HUES48 (cell line): ENCODE measurements at regions not wholly inside any gene's neighbourhood (a gene's known extent, or its start where the extent isn't known, plus 50 kb on each side); places are given as distances from the start of the nearest gene placed in this dataset.

Experiments
- H3K27ac ChIP-seq: one replicate; pipeline ENCODE4 v1.7.0; 2013; ENCODE audit warnings: low read depth, low read length, inconsistent platforms
- H3K27me3 ChIP-seq: 2 replicates; pipeline ENCODE4 v1.6.1; 2013; ENCODE audit warnings: mild to moderate bottlenecking, low read length; ENCODE audit not compliant: control insufficient read depth, insufficient read depth
- H3K36me3 ChIP-seq: 2 replicates; pipeline ENCODE4 v1.6.1; 2013; ENCODE audit warnings: low read length; ENCODE audit not compliant: control insufficient read depth, insufficient read depth
- H3K4me1 ChIP-seq: 2 replicates; pipeline ENCODE4 v1.6.1; 2013; ENCODE audit warnings: mild to moderate bottlenecking, low read length; ENCODE audit not compliant: control insufficient read depth, insufficient read depth
- H3K4me3 ChIP-seq: 2 replicates; pipeline ENCODE4 v1.5.1; 2013; ENCODE audit warnings: mild to moderate bottlenecking, low read depth, low read length
- H3K9ac ChIP-seq: 2 replicates; pipeline ENCODE4 v1.6.1; 2013; ENCODE audit warnings: mild to moderate bottlenecking, low read depth, low read length, moderate library complexity
- H3K9me3 ChIP-seq: 2 replicates; pipeline ENCODE4 v1.6.1; 2013; ENCODE audit warnings: low read length; ENCODE audit not compliant: control insufficient read depth, insufficient read depth

DNA sequence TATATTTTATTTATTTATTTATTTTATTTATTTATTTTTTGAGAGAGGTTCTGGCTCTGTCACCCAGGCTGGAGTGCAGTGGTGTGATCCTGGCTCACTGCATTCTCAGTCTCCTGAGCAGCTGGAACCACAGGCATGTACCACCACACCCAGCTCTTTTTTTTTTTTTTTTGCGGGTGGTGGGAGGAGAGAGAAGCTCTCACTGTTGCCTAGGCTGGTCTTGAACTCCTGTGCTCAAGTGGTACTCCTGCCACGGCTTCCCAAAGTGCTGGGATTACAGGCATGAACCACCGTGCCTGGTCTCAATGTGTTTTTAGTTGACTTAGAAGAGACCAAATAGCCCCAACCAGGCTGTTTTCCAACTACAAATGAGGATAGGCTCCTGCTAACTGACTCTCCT lies 80.7 kb downstream of the PDCL3 start:
- Histone ChIP-seq H3K9ac (no peak overlapping the region), H3K4me1 (peaks cover 15% of the 10 kb centered on the region), H3K27me3 (no peaks in the 10 kb centered on the region), H3K9me3 (no peaks in the 10 kb centered on the region), H3K36me3 (no peaks in the 10 kb centered on the region), H3K4me3 (no peak overlapping the region), H3K27ac (no peak overlapping the region)

DNA sequence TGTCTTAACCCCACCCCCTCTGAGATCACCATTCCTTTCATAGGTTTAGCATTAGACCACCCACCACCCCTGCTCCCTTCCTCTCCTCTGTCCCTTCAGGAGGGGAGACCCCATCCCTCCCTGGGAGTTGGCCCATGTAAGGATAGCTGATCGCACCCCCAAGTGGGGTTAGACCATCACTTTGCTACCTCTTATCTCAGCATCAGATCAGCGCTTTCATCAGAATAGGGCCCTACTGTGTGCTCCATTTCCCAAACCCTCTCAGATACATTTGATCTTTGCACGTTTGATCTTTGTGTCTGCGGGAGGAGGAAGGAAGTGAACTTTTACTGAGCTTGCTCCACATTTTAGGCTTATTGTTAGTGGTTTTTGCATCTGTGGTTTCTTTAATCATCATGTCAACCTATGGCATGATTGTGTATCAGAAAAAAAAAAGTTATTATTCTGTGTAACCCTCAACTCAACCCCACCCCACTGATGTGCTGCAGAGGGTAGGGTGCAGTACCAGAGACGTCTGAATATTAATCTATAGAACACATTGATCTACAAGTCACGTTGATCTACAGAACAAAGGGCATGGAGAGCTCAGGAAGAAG lies 81.2 kb downstream of the PDCL3 start:
- peaks cover 15% of the 10 kb centered on the region for H3K4me1 ChIP-seq
- no peak overlapping the region for H3K4me3 ChIP-seq
- H3K9me3 ChIP-seq, result no peaks in the 10 kb centered on the region
- no peak overlapping the region for H3K9ac ChIP-seq
- H3K27ac ChIP-seq, result no peak overlapping the region
- no peaks in the 10 kb centered on the region for H3K36me3 ChIP-seq
- H3K27me3 ChIP-seq, result no peaks in the 10 kb centered on the region

DNA sequence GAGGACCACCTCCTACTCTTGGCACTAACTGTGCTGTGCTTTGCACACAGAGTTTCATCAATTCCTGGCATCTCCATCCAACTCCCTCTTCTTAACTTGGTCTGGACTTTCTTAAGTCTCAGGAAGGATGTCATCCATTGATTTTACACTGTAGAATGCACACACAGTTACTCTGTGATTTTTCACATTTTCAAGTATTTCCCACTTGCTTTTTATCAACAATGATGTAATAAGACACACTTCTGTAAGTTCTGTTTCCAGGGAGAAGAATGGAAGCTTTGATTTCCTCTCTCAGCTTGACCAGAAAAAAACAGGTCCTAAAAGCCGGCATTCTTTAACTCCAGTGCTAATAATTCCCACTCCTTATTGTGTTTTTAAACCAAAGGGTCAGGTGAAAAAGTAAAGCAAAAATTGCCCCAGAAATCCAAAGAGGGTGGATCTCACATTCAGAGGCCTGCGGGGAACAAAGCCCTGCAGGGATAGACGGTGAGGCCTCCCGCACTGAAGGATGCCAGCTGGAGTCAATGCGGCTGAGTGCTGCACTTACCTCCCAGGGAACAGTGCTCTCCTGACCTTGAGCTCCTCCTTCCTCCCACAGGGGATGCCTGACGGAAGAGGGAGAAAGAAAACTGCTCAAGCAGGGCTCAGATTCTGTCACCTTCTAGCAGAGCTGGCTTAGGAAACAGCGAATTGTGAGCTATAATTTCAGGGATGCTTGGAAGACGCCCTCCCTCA lies 83.1 kb downstream of the PDCL3 start:
- Histone ChIP-seq H3K9ac (no peak overlapping the region), H3K27me3 (no peaks in the 10 kb centered on the region), H3K4me3 (no peak overlapping the region), H3K27ac (no peak overlapping the region), H3K9me3 (no peaks in the 10 kb centered on the region), H3K36me3 (no peaks in the 10 kb centered on the region), H3K4me1 (peaks cover 2% of the 10 kb centered on the region; the same call in 1 of the 2 replicates)

DNA sequence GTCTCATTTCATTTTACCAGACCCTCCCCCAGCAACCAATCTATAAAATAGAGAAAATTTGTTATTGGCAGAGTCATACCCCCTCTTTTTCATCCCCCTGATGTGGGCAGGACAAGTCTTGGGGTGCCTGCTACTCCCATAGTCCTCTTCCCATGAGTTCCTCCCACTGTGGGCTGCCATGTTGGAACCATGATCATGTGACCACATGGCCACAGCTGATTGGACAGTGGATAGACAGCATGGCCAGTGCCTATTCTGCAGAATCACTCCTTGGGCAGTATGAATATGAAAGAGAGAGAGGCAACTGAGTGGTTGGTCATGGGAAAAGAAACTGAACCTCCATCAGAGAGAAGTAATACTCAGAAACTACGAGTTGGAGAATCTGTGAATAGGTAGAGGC lies 84.9 kb downstream of the PDCL3 start:
- no peaks in the 10 kb centered on the region for H3K36me3 ChIP-seq
- no peak overlapping the region for H3K4me3 ChIP-seq

DNA sequence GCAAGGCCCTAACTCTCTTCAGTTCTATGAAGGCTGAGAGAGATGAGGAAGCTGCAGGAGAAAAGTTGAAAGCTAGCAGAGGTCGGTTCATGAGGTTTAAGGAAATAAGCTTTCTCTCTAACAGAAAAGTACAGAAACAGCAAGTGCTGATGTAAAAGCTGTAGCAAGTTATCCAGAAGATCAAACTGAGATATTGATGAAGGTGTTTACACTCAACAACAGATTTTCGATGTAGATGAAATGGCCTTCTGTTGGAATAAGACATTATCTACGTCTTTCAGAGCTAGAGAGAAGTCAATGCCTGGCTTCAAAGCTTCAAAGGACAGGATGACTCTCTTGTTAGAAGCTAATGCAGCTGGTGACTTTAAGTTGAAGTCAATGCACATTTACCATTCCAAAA lies 87.4 kb downstream of the PDCL3 start:
- no peak overlapping the region for H3K27ac ChIP-seq

More for the DNA sequence above, 84.9 kb downstream of the PDCL3 start:
- no peaks in the 10 kb centered on the region for H3K9me3 ChIP-seq
- H3K27me3 ChIP-seq, result no peaks in the 10 kb centered on the region
- peaks cover 2% of the 10 kb centered on the region; the same call in 1 of the 2 replicates for H3K4me1 ChIP-seq
- H3K27ac ChIP-seq, result no peak overlapping the region
- no peak overlapping the region for H3K9ac ChIP-seq

DNA sequence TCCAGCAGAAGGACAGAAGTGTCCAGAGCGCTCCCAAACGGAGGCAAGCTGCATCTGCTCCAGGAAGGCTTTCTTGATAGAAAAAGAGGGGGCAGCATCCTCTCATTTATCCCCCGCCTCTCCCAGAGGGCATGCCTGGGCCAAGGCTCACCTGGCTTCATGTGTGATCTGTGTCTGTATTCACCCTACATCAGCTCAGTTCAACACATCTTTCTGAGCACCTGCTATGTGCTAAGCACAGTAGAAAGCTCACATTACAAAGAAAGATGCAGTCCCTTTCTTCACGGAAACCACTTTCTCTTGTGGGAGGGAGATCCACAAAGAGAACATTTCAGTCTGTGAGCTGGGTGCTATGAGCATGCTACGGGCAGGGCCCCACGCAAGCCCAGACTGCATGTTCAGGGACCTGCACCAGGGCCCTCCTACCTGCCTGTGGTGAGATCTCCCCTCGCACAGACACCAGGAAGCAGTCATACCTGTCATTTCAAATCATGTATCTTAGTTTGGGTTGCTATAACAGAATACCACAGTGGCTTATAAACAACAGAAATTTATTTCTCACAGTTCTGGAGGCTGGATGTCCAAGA lies 90.7 kb downstream of the PDCL3 start:
- Histone ChIP-seq H3K27ac (no peak overlapping the region), H3K9ac (no peak overlapping the region), H3K27me3 (no peaks in the 10 kb centered on the region), H3K4me3 (no peak overlapping the region), H3K9me3 (no peaks in the 10 kb centered on the region), H3K36me3 (no peaks in the 10 kb centered on the region), H3K4me1 (no peaks in the 10 kb centered on the region)

More for the DNA sequence above, 87.4 kb downstream of the PDCL3 start:
- Histone ChIP-seq H3K36me3 (no peaks in the 10 kb centered on the region), H3K27me3 (no peaks in the 10 kb centered on the region), H3K9ac (no peak overlapping the region), H3K9me3 (no peaks in the 10 kb centered on the region), H3K4me3 (no peak overlapping the region), H3K4me1 (no peaks in the 10 kb centered on the region)

DNA sequence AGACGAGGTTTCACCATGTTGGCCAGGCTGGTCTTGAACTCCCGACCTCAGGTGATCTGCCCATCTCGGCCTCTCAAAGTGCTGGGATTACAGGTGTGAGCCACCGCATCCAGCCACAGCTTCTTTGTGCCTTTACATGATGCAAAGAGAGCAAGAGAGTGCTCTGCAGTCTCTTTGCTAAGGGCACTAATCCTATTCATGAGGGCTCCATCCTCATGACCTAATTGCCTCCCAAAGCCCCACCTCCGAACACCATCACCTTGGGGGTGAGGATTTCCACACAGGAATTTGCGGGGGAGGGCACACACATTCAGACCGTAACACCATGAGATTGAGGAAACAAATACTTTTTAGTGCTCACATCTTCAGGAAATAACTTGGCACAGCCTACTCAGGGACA lies 91.8 kb downstream of the PDCL3 start:
- H3K9me3 ChIP-seq, result no peaks in the 10 kb centered on the region
- H3K4me1 ChIP-seq, result no peaks in the 10 kb centered on the region
- no peak overlapping the region for H3K4me3 ChIP-seq
- no peaks in the 10 kb centered on the region for H3K36me3 ChIP-seq
- H3K27ac ChIP-seq, result no peak overlapping the region
- no peak overlapping the region for H3K9ac ChIP-seq
- H3K27me3 ChIP-seq, result no peaks in the 10 kb centered on the region

DNA sequence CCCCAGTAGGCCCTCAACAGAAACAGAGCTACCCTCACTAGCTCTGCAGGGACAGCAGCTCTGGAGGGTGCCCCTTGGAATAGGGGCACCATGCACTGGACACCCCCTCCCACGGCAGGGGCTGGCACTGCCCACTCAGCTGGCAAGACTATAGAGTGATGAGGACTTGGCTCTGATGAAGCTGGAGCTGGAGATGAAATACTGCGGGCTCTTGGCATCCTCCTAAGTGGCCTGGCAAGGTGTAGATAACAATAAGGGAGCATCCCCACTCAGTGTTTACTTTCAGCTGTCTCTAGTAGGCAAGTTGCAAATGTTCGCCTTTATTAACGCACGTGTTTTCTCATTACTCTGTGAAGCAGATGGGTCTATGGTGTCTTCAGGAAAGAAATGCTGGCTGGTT lies 92.7 kb downstream of the PDCL3 start:
- Histone ChIP-seq H3K27me3 (no peaks in the 10 kb centered on the region), H3K9me3 (no peaks in the 10 kb centered on the region), H3K4me3 (no peak overlapping the region), H3K9ac (no peak overlapping the region), H3K36me3 (no peaks in the 10 kb centered on the region), H3K4me1 (no peaks in the 10 kb centered on the region), H3K27ac (no peak overlapping the region)

DNA sequence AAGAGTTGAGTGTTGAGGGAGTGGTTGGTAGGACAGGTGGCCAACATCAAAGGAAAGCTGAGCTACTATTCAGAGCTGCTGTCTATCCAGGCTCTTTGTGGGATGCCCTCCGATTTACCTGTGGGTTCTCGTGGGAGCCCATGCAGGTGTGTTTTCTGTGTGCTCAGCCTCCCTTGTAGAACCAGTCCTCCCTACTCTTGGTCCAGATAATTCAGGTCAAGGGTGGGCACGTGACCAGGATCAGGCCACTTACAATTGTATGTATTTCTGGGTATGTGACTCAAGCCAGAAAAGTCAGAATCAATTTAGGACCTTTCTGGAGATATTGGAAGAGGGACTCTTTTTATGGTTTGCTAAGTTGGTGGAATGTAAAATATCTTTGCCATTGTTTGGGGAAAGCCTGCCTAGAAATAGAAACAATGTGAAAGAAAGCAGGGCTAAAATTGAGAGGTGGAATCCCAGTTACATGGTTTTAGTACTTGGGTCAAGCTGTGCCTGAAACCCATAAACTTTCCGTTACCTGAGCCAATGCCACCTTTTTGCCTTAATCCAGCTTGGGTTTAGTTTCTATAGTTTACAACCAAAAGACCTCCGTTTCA lies 93.2 kb downstream of the PDCL3 start:
- H3K36me3 ChIP-seq, result no peaks in the 10 kb centered on the region
- no peaks in the 10 kb centered on the region for H3K27me3 ChIP-seq
- H3K4me1 ChIP-seq, result no peaks in the 10 kb centered on the region
- H3K27ac ChIP-seq, result no peak overlapping the region
- no peak overlapping the region for H3K4me3 ChIP-seq
- H3K9ac ChIP-seq, result no peak overlapping the region
- no peaks in the 10 kb centered on the region for H3K9me3 ChIP-seq

DNA sequence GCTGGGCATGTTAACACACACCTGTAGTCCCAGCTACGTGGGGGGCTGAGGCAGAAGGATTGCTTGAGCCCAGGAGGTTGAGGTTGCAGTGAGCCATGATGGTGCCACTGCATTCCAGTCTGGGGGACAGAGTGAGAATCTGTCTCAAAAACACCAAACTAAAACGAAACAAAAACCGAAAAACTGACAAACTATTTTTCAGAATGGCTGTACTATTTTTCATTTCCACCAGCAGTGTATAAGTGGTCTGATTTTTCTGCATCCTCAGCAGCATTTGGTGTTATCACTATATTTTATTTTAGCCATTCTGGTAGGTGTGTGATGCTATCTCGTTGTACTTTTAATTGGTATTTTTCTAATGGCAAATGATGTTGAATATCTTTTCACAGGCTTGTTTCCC lies 95.2 kb downstream of the PDCL3 start:
- H3K4me1 ChIP-seq, result no peaks in the 10 kb centered on the region
- H3K36me3 ChIP-seq, result no peaks in the 10 kb centered on the region
- no peak overlapping the region for H3K4me3 ChIP-seq
- H3K9ac ChIP-seq, result no peak overlapping the region
- H3K27me3 ChIP-seq, result no peaks in the 10 kb centered on the region
- H3K9me3 ChIP-seq, result no peaks in the 10 kb centered on the region
- no peak overlapping the region for H3K27ac ChIP-seq
